Skeletal muscle satellite cell (primary cell): ENCODE measurements at regions not wholly inside any gene's neighbourhood (a gene's known extent, or its start where the extent isn't known, plus 50 kb on each side); places are given as distances from the start of the nearest gene placed in this dataset.
"Not testable (repeated sequence)": the region's sequence is repeated elsewhere in the genome, so short reads cannot be mapped to it uniquely, and the experiment has no call there.

ENCODE experiments used
- H3K27me3 ChIP-seq: 2 replicates; pipeline ENCODE4 v1.7.0; 2013; ENCODE audit warnings: low read length; ENCODE audit not compliant: control insufficient read depth, insufficient read depth
- H3K36me3 ChIP-seq: 2 replicates; pipeline ENCODE4 v1.7.0; 2013; ENCODE audit warnings: mild to moderate bottlenecking, control low read depth, low read length; ENCODE audit not compliant: insufficient read depth
- H3K4me1 ChIP-seq: 2 replicates; pipeline ENCODE4 v1.7.0; 2013; ENCODE audit warnings: low read length; ENCODE audit not compliant: control insufficient read depth, insufficient read depth
- H3K4me2 ChIP-seq: 2 replicates; pipeline ENCODE4 v1.7.0; 2013; ENCODE audit warnings: mild to moderate bottlenecking, low read length
- H3K4me3 ChIP-seq: 2 replicates; pipeline ENCODE4 v1.7.0; 2013; ENCODE audit warnings: low read length
- H3K9ac ChIP-seq: 2 replicates; pipeline ENCODE4 v1.7.0; 2013; ENCODE audit warnings: mild to moderate bottlenecking, low read depth, low read length, moderate library complexity
- H3K9me3 ChIP-seq: replicated peaks from 2 replicates; pipeline ENCODE4 v1.7.0; 2013; ENCODE audit warnings: mild to moderate bottlenecking, control low read depth, low read length

DNA sequence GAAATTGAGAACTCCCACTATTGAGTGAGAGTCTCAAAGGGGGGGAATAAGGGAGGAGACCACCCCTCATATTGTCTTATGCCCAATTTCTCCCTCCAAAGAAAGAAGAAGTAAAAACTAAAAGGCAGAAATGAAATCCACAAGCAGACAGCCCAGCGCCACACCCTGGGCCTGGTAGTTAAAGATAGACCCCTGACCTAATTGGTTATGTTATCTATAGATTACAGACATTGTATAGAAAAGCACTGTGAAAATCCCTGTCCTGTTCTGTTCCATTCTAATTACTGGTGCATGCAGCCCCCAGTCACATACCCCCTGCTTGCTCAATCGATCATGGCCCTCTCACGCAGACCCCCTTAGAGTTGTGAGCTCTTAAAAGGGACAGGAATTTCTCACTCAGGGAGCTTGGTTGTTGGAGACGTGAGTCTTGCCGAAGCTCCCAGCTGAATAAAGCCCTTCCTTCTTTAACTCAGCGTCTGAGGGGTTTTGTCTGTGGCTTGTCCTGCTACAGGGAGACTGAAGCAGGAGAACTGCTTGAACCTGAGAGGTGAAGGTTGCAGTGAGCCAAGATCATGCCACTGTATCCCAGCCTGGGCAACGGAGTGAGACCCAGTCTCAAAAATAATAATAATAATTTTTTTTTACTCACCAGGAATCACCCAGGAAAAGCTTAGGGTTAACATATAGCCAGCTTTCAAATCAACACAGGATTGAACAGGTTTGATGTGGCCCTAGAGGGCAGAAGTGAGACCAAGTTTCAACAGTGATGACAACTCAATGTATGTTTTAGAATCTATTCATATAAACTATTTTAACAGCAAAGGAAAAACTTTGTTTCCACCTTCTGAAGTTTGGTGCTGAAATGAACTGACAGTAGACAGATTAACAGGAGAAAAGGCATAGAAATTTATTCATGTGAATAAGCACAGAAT is 181.4 kb upstream of the NDUFV2 start:
- H3K4me2 ChIP-seq, H3K36me3 ChIP-seq, H3K9ac ChIP-seq, H3K4me1 ChIP-seq, H3K9me3 ChIP-seq, H3K4me3 ChIP-seq, H3K27me3 ChIP-seq: not testable (repeated sequence)

DNA sequence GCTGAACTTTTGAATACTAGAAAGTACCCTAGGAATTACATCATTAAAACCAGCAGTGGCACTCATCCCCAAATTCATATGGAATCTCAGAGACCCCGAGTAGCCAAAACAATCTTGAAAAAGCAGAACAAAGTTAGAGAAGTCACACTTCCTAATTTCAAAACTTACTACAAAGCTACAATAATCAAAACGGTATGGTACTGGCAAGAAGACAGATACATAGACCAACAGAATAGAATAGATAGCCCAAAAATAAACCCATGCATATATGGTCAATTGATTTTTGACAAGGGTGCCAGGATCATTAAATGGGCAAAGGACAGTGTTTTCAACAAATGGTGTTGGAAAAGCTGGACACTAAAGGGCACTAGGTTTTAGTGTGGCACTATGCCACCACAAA is 176.0 kb upstream of the NDUFV2 start:
- peaks cover 7% of the 10 kb centered on the region for H3K4me1 ChIP-seq
- H3K9me3 ChIP-seq = peaks cover 17% of the 10 kb centered on the region
- no peaks in the 10 kb centered on the region for H3K27me3 ChIP-seq
- H3K4me2 ChIP-seq = no peak overlapping the region
- no peaks in the 10 kb centered on the region for H3K36me3 ChIP-seq
- H3K4me3 ChIP-seq = no peak overlapping the region
- H3K9ac ChIP-seq = no peak overlapping the region

DNA sequence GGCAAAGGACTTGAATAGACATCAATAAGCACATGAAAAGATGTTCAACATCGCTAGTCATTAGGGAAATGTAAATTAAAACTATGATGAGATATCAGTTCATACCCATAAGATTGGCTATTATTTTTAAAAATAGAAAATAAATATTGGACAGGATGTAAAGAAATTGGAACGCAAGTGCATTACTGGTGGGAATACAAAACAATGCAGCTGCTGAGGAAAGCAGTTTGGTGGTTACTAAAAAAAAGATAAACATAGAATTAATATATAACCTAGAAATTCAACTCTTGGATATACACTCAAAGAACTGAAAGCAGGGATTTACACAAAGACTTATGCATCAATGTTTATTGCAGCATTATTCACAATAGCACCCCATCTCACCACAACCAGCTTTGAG is 174.5 kb upstream of the NDUFV2 start:
- Histone ChIP-seq H3K9ac (no peak overlapping the region), H3K27me3 (no peaks in the 10 kb centered on the region), H3K4me3 (no peak overlapping the region), H3K4me2 (no peak overlapping the region), H3K36me3 (no peaks in the 10 kb centered on the region), H3K4me1 (peaks cover 7% of the 10 kb centered on the region), H3K9me3 (peaks cover 21% of the 10 kb centered on the region)

DNA sequence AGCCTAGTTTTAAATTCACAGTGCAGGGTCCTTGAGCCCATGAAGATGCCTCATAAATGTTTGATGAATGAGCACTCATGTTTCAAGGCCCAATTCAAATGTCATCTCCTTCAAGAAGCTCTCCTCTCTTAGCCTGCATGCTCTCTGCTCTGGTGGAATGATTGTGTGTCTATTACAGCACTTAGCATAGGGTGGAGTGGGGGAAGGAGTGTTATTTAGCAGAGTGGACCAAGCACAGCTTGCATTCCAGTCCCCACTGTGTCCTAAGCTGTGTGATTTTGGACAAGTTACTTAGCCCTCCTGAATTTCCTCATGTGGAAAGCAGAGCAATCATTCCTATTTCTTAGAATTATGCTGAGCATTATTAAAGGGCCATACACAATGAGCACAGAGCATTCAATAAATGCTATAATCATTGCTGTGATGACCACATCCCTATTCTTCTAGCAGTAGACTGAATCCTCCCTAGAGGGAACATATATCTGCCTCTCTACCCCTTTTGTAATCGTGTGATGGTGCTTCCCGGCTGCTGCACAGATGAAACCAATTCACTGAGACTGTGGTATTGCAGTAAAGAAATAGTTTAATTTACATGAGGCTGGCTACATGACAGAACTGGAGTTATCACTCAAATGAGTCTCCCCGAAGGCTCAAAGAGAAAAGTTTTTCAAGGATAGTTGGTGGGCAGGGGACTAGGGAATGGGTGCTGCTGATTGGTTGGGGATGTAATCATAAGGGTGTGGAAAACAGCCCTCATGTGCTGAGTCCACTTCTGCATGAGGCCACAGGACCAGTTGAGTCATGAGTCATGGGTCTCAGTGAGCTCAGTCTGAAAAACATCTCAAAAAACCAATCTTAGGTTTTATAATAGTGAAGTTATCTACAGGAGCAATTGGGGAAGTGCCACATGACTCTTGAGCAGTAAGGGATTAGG is 173.4 kb upstream of the NDUFV2 start:
- no peak overlapping the region for H3K4me2 ChIP-seq

DNA sequence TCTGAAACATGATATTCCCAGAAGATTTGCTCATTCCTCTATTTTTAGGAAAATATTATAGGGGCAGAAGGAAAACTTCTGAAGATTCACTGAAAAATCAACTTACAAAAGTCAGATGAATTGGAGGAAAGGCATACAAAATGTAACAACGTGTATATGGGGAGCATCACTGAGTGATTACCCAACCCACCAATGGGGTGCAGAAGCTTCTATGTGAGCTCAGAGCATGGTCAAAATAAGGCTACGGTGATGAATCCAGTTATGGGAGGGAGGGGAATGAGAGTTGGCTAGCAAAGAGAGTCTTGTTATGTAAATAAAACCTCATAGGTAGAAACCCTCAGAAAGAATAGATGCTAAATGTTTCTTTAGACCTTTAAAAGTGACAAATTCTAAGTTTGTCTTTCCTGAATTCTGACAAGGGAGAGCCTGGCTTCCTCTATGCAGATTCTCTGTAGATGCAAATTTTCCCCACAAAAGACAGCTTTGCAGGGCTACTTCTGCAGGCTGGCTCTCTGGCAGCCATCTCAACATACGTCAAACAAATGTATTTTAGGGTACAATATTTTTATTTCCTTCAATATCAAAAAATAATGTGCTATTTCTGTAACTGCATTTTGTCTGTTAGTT is 171.4 kb upstream of the NDUFV2 start:
- H3K4me2 ChIP-seq = no peak overlapping the region
- no peaks in the 10 kb centered on the region for H3K27me3 ChIP-seq
- H3K36me3 ChIP-seq = no peaks in the 10 kb centered on the region
- no peak overlapping the region for H3K9ac ChIP-seq
- peaks cover 20% of the 10 kb centered on the region for H3K9me3 ChIP-seq
- H3K4me3 ChIP-seq = no peak overlapping the region
- peaks cover 7% of the 10 kb centered on the region for H3K4me1 ChIP-seq

More for the DNA sequence above, 173.4 kb upstream of the NDUFV2 start:
- no peak overlapping the region for H3K4me3 ChIP-seq
- no peak overlapping the region for H3K9ac ChIP-seq
- peaks cover 7% of the 10 kb centered on the region for H3K4me1 ChIP-seq
- H3K9me3 ChIP-seq = peaks cover 21% of the 10 kb centered on the region
- no peaks in the 10 kb centered on the region for H3K36me3 ChIP-seq
- H3K27me3 ChIP-seq = no peaks in the 10 kb centered on the region

DNA sequence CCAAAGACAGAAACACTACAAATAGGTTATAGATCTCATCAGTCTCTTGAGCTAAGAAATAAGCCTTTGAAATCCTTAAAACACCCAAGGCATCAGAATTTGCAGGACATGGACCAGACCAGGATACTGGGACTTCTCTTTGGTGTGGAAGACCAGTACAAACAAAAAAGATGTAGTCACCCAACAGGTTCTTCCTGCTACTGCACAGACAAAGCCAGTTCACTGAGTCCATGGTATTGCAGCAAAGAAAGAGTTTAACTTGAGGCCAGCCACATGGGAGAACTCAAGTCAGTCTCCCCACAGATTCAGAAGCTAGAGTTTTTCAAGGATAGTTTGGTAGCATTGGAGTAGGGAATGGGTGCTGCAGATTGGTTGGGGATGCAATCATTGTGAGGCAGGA is 169.6 kb upstream of the NDUFV2 start:
- H3K9ac ChIP-seq = no peak overlapping the region
- H3K4me2 ChIP-seq = no peak overlapping the region
- no peaks in the 10 kb centered on the region for H3K36me3 ChIP-seq
- no peak overlapping the region for H3K4me3 ChIP-seq
- H3K9me3 ChIP-seq = peaks cover 12% of the 10 kb centered on the region
- no peaks in the 10 kb centered on the region for H3K27me3 ChIP-seq
- H3K4me1 ChIP-seq = peaks cover 14% of the 10 kb centered on the region

DNA sequence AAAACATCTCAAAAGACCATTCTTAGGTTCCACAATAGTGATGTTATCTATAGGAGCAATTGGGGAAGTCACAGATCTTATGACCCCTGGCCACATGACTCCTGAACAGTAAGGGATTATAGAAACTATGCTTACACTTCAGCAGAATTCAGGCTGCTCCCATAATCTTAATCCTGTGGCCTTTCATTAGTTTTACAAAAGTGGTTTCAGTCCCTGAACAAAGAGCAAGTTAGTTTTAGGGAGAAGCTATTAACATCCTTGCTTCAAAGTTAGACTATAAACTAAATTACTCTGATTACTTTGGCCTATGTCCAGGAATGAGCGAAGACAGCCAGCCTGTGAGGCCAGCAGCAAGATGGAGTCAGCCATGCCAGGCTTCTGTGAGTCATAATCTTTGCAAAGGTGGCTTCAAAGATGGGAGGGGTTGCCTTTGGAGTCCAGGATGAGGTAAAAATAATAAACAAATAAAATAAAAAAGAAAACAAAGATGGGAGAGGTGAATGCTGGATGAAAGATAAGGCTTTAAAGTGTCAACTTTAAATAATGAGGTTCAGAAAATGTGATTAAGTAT is 168.7 kb upstream of the NDUFV2 start:
- no peaks in the 10 kb centered on the region for H3K36me3 ChIP-seq
- no peak overlapping the region for H3K4me3 ChIP-seq
- H3K9me3 ChIP-seq = peaks cover 12% of the 10 kb centered on the region
- no peak overlapping the region for H3K4me2 ChIP-seq
- no peak overlapping the region for H3K9ac ChIP-seq
- H3K27me3 ChIP-seq = no peaks in the 10 kb centered on the region
- peaks cover 17% of the 10 kb centered on the region for H3K4me1 ChIP-seq

DNA sequence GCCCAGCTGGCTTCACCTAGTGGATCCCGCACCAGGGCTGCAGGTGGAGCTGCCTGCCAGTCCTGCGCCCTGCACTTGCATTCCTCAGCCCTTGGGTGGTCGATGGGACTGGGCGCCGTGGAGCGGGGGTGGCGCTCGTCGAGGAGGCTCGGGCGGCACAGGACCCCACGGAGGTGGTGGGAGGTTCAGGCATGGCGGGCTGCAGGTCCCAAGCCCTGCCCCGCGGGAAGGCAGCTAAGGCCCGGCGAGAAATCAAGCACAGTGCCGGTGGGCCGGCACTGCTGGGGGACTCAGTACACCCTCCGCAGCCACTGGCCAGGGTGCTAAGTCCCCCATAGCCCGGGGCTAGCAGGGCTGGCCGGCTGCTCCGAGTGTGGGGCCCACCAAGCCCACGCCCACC is 167.2 kb upstream of the NDUFV2 start:
- H3K36me3 ChIP-seq, H3K9me3 ChIP-seq, H3K9ac ChIP-seq, H3K27me3 ChIP-seq, H3K4me2 ChIP-seq, H3K4me3 ChIP-seq: not testable (repeated sequence)
- peaks cover 17% of the 10 kb centered on the region for H3K4me1 ChIP-seq

DNA sequence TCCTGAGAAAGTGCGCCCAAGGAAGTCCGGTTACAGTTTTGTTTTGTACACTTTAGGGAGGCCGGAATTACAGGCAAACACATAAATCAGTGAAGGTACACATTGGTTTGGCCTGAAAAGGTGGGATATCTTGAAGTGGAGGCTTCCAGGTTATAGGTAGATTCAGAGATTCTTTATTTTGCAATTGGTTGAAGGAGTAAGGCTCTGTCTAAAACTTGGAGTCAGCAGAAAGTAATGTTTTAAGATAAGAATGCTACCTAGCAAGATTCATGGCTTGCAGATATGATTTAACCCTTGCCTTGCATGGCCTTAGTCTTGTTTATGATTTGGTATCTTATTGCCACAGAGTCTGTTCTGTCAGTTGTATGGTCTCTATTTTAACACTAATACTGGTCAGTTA is 165.9 kb upstream of the NDUFV2 start:
- Histone ChIP-seq H3K4me1 (peaks cover 10% of the 10 kb centered on the region), H3K9ac (no peak overlapping the region), H3K27me3 (no peaks in the 10 kb centered on the region), H3K36me3 (no peaks in the 10 kb centered on the region), H3K4me2 (no peak overlapping the region), H3K9me3 (peaks cover 4% of the 10 kb centered on the region), H3K4me3 (no peak overlapping the region)

DNA sequence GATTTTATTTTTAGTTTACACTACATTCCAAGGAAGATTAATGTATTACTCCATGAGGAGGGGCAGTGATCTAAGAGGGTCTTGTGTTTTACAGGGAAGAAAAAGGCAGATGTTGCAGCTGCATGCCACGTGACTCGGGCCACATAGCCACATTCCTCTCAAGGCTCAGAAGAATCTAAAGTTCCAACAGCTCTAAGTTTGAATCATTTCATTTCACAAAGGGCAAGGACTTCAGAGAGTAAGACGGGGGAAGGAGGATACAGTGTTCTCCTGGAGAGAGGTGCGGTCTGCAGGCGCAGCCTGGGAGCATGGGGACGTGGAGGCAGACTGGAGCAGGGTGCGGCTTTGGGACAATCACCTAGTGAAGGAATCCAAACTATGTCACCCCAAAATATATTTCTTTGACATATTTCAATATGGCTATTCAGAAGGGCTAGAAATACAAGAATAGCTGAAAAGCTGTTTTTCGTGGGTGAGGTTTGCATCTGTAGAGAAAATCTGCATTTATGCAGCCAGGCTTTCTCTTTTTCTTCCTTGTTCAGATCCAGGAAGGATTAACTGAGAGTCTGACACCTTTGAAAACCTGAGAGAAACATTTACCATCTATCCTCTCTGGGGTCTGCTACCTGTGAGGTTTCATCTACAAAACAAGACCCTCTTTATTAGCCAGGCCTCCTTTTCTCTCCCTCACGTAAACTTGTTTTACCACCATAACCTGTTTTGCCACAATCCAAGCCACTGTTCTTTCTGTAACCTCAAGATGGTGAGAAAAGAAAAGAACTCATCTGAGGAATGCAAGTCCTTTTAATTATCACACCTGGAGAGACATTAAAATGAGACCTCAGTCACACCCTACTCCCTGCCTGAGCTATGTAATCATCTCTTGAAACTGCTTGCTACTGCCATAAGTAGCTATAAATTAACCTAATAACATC is 165.1 kb upstream of the NDUFV2 start:
- peaks cover 10% of the 10 kb centered on the region for H3K4me1 ChIP-seq
- no peak overlapping the region for H3K4me2 ChIP-seq
- H3K27me3 ChIP-seq = no peaks in the 10 kb centered on the region
- no peak overlapping the region for H3K9ac ChIP-seq
- H3K9me3 ChIP-seq = peaks cover 4% of the 10 kb centered on the region
- H3K36me3 ChIP-seq = no peaks in the 10 kb centered on the region
- no peak overlapping the region for H3K4me3 ChIP-seq
